H1 (cell line): ENCODE measurements at regions not wholly inside any gene's neighbourhood (a gene's known extent, or its start where the extent isn't known, plus 50 kb on each side); places are given as distances from the start of the nearest gene placed in this dataset.

Source experiments
- CTCF ChIA-PET: fragments of 300-600 bp; sonication (Branson Sonifier 250); formaldehyde crosslinking; loops from one replicate; lab custom pipeline; 2021; ENCODE audit not compliant: partially characterized antibody; lab: Charles Lee
- POLR2A ChIA-PET: fragments of 300-600 bp; sonication (Branson Sonifier 250); formaldehyde crosslinking; loops from one replicate; lab custom pipeline; 2021; ENCODE audit warnings: inconsistent platforms; ENCODE audit not compliant: partially characterized antibody; lab: Charles Lee
- DNase-seq, 2 experiments: peaks; one replicate each; pipeline versions ENCODE4 v3.0.0 to v3.0.0-alpha.2; 2010 to 2022; ENCODE audit warnings: low spot score in 2 of 2, low read depth in 1 of 2, mixed read lengths in 1 of 2
- FAIRE-seq: peaks from 2 replicates; lab custom pipeline; 2011; peaks lifted over from hg19 to GRCh38; lab: Jason Lieb, UNC
- H2AFZ ChIP-seq: 2 replicates; pipeline ENCODE4 v1.8.1; 2012; ENCODE audit warnings: low read length, inconsistent platforms
- H2AK5ac ChIP-seq: 2 replicates; pipeline ENCODE4 v1.6.1; 2013; ENCODE audit warnings: low read depth, low read length
- H2BK120ac ChIP-seq: replicated peaks from 2 replicates; pipeline ENCODE3; 2013; ENCODE audit warnings: low read depth, low read length, inconsistent platforms
- H2BK12ac ChIP-seq: 2 replicates; pipeline ENCODE4 v1.6.1; 2013; ENCODE audit warnings: low read depth, low read length
- H2BK15ac ChIP-seq: 2 replicates; pipeline ENCODE4 v1.6.1; 2013; ENCODE audit warnings: low read length
- H2BK20ac ChIP-seq: 2 replicates; pipeline ENCODE4 v1.6.1; 2013; ENCODE audit warnings: low read length
- H2BK5ac ChIP-seq: 2 replicates; pipeline ENCODE4 v1.6.1; 2013; ENCODE audit warnings: low read depth, low read length
- H3K14ac ChIP-seq: 2 replicates; pipeline ENCODE4 v1.6.1; 2013; ENCODE audit warnings: inconsistent platforms; ENCODE audit not compliant: insufficient read length
- H3K18ac ChIP-seq: 2 replicates; pipeline ENCODE4 v1.6.1; 2013; ENCODE audit warnings: low read length; ENCODE audit errors: extremely low read depth
- H3K23ac ChIP-seq: 2 replicates; pipeline ENCODE4 v1.6.1; 2013; ENCODE audit warnings: inconsistent platforms; ENCODE audit not compliant: insufficient read length
- H3K23me2 ChIP-seq: 2 replicates; pipeline ENCODE4 v1.6.1; 2013; ENCODE audit warnings: low read depth, low read length
- H3K27ac ChIP-seq: 2 replicates; pipeline ENCODE4 v1.6.1; 2011; ENCODE audit warnings: low read depth, low read length, inconsistent platforms
- H3K27me3 ChIP-seq, 4 experiments: replicated peaks in 1 of 4; 1 replicate in 1 of 4; 2 replicates in 3 of 4; pipeline versions ENCODE4 v1.6.1 to v1.8.1; 2011 to 2013; ENCODE audit warnings: low read length in 3 of 4, mild to moderate bottlenecking in 3 of 4, inconsistent platforms in 2 of 4, mixed read lengths in 2 of 4, moderate library complexity in 1 of 4; ENCODE audit not compliant: control insufficient read depth in 3 of 4, insufficient read depth in 3 of 4; ENCODE audit errors: extremely low read depth in 1 of 4
- H3K36me3 ChIP-seq, 4 experiments: 2 replicates each; pipeline versions ENCODE4 v1.6.1 to v1.8.1; 2011 to 2013; ENCODE audit warnings: mild to moderate bottlenecking in 4 of 4, low read length in 3 of 4, moderate library complexity in 2 of 4, control low read depth in 1 of 4, inconsistent platforms in 1 of 4; ENCODE audit not compliant: insufficient read depth in 4 of 4, control insufficient read depth in 2 of 4
- H3K4ac ChIP-seq: replicated peaks from 2 replicates; pipeline ENCODE3; 2013; ENCODE audit warnings: low read length, low read depth, mixed read lengths, inconsistent platforms; ENCODE audit not compliant: insufficient read length
- H3K4me1 ChIP-seq, 4 experiments: replicated peaks in 1 of 4; 1 replicate in 1 of 4; 2 replicates in 3 of 4; pipeline versions ENCODE4 v1.6.1 to v1.8.1; 2011 to 2013; ENCODE audit warnings: low read length in 3 of 4, inconsistent platforms in 2 of 4, mixed read lengths in 1 of 4; ENCODE audit not compliant: insufficient read depth in 4 of 4, control insufficient read depth in 3 of 4
- H3K4me2 ChIP-seq, 2 experiments: 2 replicates each; pipeline versions ENCODE4 v1.6.1 to v1.8.1; 2011 to 2013; ENCODE audit warnings: low read depth in 2 of 2, low read length in 2 of 2, control low read depth in 1 of 2, inconsistent platforms in 1 of 2, mild to moderate bottlenecking in 1 of 2; ENCODE audit not compliant: insufficient read depth in 1 of 2
- H3K4me3 ChIP-seq, 4 experiments: fragments of 200-600, 300-600 bp in 1 of 4; sonication (generic), shearing (Covaris generic), sonication (Bioruptor Twin) in 1 of 4; 2 replicates each; pipeline versions ENCODE4 v1.5.1 to v1.8.1; 2011 to 2016; ENCODE audit warnings: low read length in 4 of 4, low read depth in 3 of 4, control low read depth in 2 of 4, inconsistent platforms in 2 of 4, mild to moderate bottlenecking in 2 of 4, mixed read lengths in 1 of 4, moderate library complexity in 1 of 4; ENCODE audit not compliant: insufficient read depth in 2 of 4; ENCODE audit errors: extremely low read depth in 1 of 4
- H3K56ac ChIP-seq: replicated peaks from 2 replicates; pipeline ENCODE3; 2013; ENCODE audit warnings: low read depth, mild to moderate bottlenecking, mixed read lengths, low read length, inconsistent platforms; ENCODE audit not compliant: insufficient read length
- H3K79me1 ChIP-seq: 2 replicates; pipeline ENCODE4 v1.6.1; 2013; ENCODE audit warnings: low read depth, low read length, control low read depth
- H3K79me2 ChIP-seq, 2 experiments: 2 replicates each; pipeline versions ENCODE4 v1.6.1 to v1.8.1; 2012 to 2013; ENCODE audit warnings: low read length in 2 of 2, mild to moderate bottlenecking in 2 of 2, inconsistent platforms in 1 of 2; ENCODE audit not compliant: insufficient read depth in 2 of 2, control insufficient read depth in 1 of 2
- H3K9ac ChIP-seq, 4 experiments: replicated peaks in 1 of 4; 1 replicate in 1 of 4; 2 replicates in 3 of 4; pipeline versions ENCODE4 v1.6.1 to v1.8.1; 2011 to 2013; ENCODE audit warnings: low read depth in 3 of 4, low read length in 3 of 4, control low read depth in 2 of 4, mild to moderate bottlenecking in 2 of 4, moderate library complexity in 2 of 4, inconsistent platforms in 1 of 4; ENCODE audit errors: extremely low read depth in 1 of 4
- H3K9me3 ChIP-seq, 2 experiments: 2 replicates each; pipeline versions ENCODE4 v1.6.1 to v1.8.1; 2012 to 2013; ENCODE audit warnings: mild to moderate bottlenecking in 2 of 2, moderate library complexity in 2 of 2, control low read depth in 1 of 2, inconsistent platforms in 1 of 2, low read depth in 1 of 2, low read length in 1 of 2, mixed read lengths in 1 of 2; ENCODE audit not compliant: insufficient read depth in 2 of 2
- H4K20me1 ChIP-seq, 2 experiments: replicated peaks in 1 of 2; 2 replicates each; pipeline versions ENCODE3 to v1.8.1; 2011 to 2013; ENCODE audit warnings: inconsistent platforms in 2 of 2, low read length in 2 of 2, mild to moderate bottlenecking in 1 of 2; ENCODE audit not compliant: insufficient read depth in 2 of 2, control insufficient read depth in 1 of 2
- H4K5ac ChIP-seq: 2 replicates; pipeline ENCODE4 v1.6.1; 2013; ENCODE audit warnings: low read length, low read depth, mixed read lengths, inconsistent platforms; ENCODE audit not compliant: insufficient read length
- H4K8ac ChIP-seq: 2 replicates; pipeline ENCODE4 v1.8.0; 2013; ENCODE audit warnings: mild to moderate bottlenecking, moderate library complexity, low read length, inconsistent platforms; ENCODE audit not compliant: insufficient read depth; ENCODE audit errors: extremely low read depth
- H4K91ac ChIP-seq: replicated peaks from 2 replicates; pipeline ENCODE3; 2013; ENCODE audit warnings: low read length, mixed read lengths, inconsistent platforms; ENCODE audit not compliant: insufficient read length
- ATF3 ChIP-seq: IDR thresholded peaks from 2 replicates; pipeline ENCODE4 v1.6.1; 2011; ENCODE audit warnings: low read depth, mild to moderate bottlenecking, low read length; ENCODE audit not compliant: insufficient read depth
- CBX8 ChIP-seq: fragments of 300-800, 300-1000 bp; sonication (generic); IDR thresholded peaks from 2 replicates; pipeline ENCODE4 v1.7.1; 2016; ENCODE audit warnings: low read depth, low read length, borderline replicate concordance
- HDAC2 ChIP-seq, 2 experiments: fragments of 300-600 bp in 1 of 2; sonication (generic) in 1 of 2; IDR thresholded peaks; 2 replicates each; pipeline ENCODE4 v1.6.1; 2011 to 2012; ENCODE audit warnings: low read depth in 2 of 2, low read length in 2 of 2, mild to moderate bottlenecking in 2 of 2, moderate library complexity in 2 of 2, borderline replicate concordance in 1 of 2, inconsistent platforms in 1 of 2
- MAX ChIP-seq: IDR thresholded peaks from 2 replicates; pipeline ENCODE4 v1.6.1; 2012; ENCODE audit warnings: inconsistent platforms
- NANOG ChIP-seq: IDR thresholded peaks from 2 replicates; pipeline ENCODE4 v1.6.1; 2011; ENCODE audit warnings: low read length, low read depth, mild to moderate bottlenecking, inconsistent platforms; ENCODE audit not compliant: insufficient read depth, poor library complexity, severe bottlenecking
- NRF1 ChIP-seq: IDR thresholded peaks from 2 replicates; pipeline ENCODE4 v1.6.1; 2011; ENCODE audit warnings: mild to moderate bottlenecking, low read depth, low read length, improper control_type of control experiment
- POLR2AphosphoS5 ChIP-seq: IDR thresholded peaks from 2 replicates; pipeline ENCODE4 v1.6.1; 2011; ENCODE audit warnings: low read depth, low read length
- SP4 ChIP-seq: IDR thresholded peaks from 2 replicates; pipeline ENCODE4 v1.6.1; 2012; ENCODE audit warnings: low read length, inconsistent platforms
- TEAD4 ChIP-seq: IDR thresholded peaks from 2 replicates; pipeline ENCODE4 v1.6.1; 2012; ENCODE audit warnings: low read depth, low read length, inconsistent platforms, mixed read lengths
- USF2 ChIP-seq: IDR thresholded peaks from 2 replicates; pipeline ENCODE4 v1.6.1; 2011; ENCODE audit warnings: low read length, improper control_type of control experiment
- YY1 ChIP-seq: IDR thresholded peaks from 2 replicates; pipeline ENCODE4 v1.6.1; 2011; ENCODE audit warnings: low read depth, mild to moderate bottlenecking, low read length
- WGBS, 2 experiments: shearing (Covaris generic) in 1 of 2; methylation state at CpG; one replicate each; pipeline versions ENCODE4 v1.1.6 to v1.1.7; 2013 to 2015; ENCODE audit warnings: low lambda C conversion rate in 2 of 2, mixed read lengths in 2 of 2, inconsistent platforms in 1 of 2, low coverage in 1 of 2, missing lambda C conversion rate in 1 of 2; ENCODE audit not compliant: insufficient replicate concordance in 2 of 2, insufficient coverage in 1 of 2, insufficient read length in 1 of 2; ENCODE audit errors: extremely low coverage in 1 of 2, missing lambda C conversion rate in 1 of 2; 5-methylcytosine and 5-hydroxymethylcytosine counted together

GRCh38 chr1:37303884-37304574 lies 170.4 kb upstream of the ZC3H12A start:
- Histone ChIP-seq H3K14ac (no peak overlapping the region), H2AK5ac (no peak overlapping the region), H3K27ac (no peak overlapping the region), H3K4me2 (no peak overlapping the region), H3K23me2 (no peaks in the 10 kb centered on the region), H3K18ac (no peak overlapping the region), H4K91ac (no peak overlapping the region), H3K36me3 (no peaks in the 10 kb centered on the region), H3K4ac (no peak overlapping the region), H4K20me1 (no peaks in the 10 kb centered on the region), H3K4me1 (peaks cover 0 to 7% (median 2%) of the 10 kb centered on the region in 4 experiments; a peak in 3 of 7 replicates), H2BK5ac (no peak overlapping the region), H2BK20ac (no peak overlapping the region), H3K23ac (no peak overlapping the region), H3K4me3 (no peak overlapping the region), H3K79me2 (no peaks in the 10 kb centered on the region), H4K8ac (no peak overlapping the region), H2BK12ac (no peak overlapping the region), H4K5ac (no peak overlapping the region), H3K9ac (no peak overlapping the region), H3K27me3 (no peaks in the 10 kb centered on the region; a peak in 2 of 7 replicates), H2AFZ (no peak overlapping the region), H3K9me3 (no peaks in the 10 kb centered on the region), H2BK120ac (no peak overlapping the region), H3K79me1 (no peaks in the 10 kb centered on the region), H3K56ac (no peak overlapping the region), H2BK15ac (no peak overlapping the region)
- FAIRE-seq (no peak), DNase-seq (no peak)
- WGBS, 2 experiments, result 91% methylated on average over 3 of the region's 3 CpGs; no CpG with 5 or more reads in 1 of the 2 experiments
- ChIA-PET POLR2A (interaction anchor here (0.9 to 1.7 kb wide), 3 partner anchors 9 to 22 kb away, joined by 3 to 5 read pairs (median 4); no protein-coding TSS in a partner anchor), CTCF (interaction anchor here (0.5 to 3.6 kb wide), 9 partner anchors 8 to 728 kb away, joined by 3 to 21 read pairs (median 4); no protein-coding TSS in a partner anchor)
- TF ChIP-seq NRF1 (no peak), TEAD4 (no peak), CBX8 (no peak), YY1 (no peak), USF2 (no peak), MAX (no peak), SP4 (no peak), ATF3 (no peak), NANOG (no peak), POLR2AphosphoS5 (no peak), HDAC2 (IDR thresholded peaks at IDR 0.05; ENCODE audit: borderline replicate concordance in 1 of 2, low read depth in 2 of 2, low read length in 2 of 2) (no peak)
